Eye (tissue), 1 donor: ENCODE measurements at regions not wholly inside any gene's neighbourhood (a gene's known extent, or its start where the extent isn't known, plus 50 kb on each side); places are given as distances from the start of the nearest gene placed in this dataset.
"Not testable (repeated sequence)": the region's sequence is repeated elsewhere in the genome, so short reads cannot be mapped to it uniquely, and the experiment has no call there.

Experiments used
- DNase-seq: peaks from one replicate; pipeline ENCODE4 v3.0.0-alpha.2; 2015

DNA sequence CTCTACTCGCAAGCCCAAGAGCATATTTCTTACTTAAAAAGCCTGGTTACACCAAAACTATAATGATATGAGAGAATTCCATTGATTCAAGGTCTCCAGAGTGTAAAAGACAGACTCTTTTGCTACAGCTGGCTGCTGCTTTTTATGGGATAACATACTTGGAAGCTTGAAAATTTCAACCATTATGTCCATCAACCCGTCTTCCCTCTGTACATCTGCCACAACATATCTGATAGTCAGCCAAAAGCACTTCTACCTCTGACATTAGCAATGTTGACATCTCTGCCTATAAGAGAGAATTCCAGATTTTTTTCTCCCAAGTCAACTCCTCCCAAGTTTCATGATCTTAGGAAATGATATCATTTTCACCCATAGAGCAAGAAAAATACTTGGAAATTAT, 54.4 kb upstream of the IQCM start:
- no peak for DNase-seq

DNA sequence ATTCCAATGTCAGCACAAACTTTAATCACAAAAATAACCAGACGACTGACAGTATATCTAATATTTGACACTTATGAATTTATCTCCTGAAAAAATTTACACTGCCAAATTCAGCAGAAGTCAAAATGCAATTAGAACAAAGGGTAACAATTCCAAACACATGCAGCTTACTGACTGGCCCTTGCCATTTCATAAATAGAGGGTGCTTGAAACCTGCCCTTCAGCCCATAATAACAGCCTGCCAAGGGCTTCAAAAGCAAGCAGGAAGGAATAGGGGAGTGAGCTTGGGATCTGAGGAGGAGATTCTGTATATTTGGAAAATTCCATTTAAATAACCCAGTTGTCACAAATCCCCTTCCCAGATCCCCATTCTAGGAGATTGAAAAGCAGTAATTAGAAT, 66.1 kb upstream of the IQCM start:
- DNase-seq, result no peak

DNA sequence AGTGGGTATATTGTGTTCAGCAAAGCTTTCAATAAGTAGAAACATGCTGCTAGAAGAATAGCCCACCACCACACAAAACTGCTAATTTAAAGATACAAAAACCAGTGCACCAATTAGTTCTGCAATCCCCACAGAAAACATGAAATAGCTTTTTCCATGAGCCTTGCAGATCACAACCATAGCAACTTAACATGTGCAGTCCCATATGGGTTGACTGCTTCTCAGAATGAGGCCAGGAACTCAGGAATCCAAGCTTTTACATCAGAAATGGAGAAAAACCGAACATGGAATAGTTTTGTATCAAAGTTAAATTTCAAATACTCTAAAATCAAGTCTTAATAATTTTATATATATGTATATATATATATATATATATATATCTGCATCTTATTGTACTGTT, 66.6 kb upstream of the IQCM start:
- no peak for DNase-seq

GRCh38 chr4:149884046-149884445, 68.4 kb upstream of the IQCM start:
- DNase-seq, result no peak

DNA sequence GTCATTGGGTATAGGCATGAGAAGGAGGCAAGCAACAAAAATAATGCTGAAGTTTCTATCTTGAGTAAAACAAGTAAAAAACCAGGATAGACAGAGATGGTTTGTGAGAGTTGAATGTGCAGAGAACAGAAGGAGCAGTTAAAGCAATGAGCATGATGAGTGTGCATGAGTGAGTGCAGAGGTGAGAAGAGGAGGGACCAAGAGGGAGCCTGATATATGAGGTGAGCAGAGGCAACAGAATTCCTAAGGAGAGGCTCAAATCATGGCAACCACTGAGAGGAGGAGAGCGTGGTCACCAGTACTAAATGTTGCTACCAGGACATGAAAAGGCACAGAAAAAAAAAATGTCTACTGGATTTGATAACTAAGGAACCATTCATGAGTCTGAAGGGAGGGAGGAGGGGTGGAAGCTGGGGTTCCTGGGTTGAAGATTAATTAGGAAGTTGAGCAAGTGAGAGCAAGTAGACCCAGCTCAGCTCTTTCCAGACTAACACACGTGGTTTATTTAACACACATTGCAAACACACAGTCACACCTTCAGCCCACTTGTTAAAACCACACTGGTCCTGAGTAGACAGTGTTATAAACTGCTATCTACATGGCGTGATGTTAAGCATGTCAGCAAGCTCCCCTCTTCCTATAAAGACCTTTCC, 69.0 kb upstream of the IQCM start:
- no peak for DNase-seq

GRCh38 chr4:149885896-149886295, 70.3 kb upstream of the IQCM start:
- no peak for DNase-seq

GRCh38 chr4:149886786-149887490, 71.3 kb upstream of the IQCM start:
- no peak for DNase-seq

- no peak for DNase-seq
Measured at GRCh38 chr4:149889991-149890390, 74.3 kb upstream of the IQCM start.

DNA sequence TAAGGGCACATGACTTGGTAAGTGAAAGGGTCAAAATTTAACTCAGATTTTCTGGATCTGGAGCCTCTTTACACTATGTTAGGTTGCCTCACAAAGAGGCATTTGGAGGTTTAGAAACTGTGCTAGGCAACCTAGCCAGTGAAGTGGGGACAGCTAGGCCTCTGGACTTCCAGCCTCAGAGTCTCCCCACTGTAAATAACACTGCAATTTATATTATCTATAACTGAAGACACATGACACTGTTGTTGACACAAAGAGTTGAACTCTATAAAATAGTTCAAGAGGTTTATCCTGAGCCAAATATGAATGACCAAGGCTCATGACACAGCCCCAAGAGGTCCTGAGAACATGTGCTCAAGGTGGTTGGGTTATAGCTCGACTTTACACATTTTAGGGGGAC, 74.9 kb upstream of the IQCM start:
- DNase-seq, result no peak

- no peak for DNase-seq
Measured at GRCh38 chr4:149891426-149891825, 75.8 kb upstream of the IQCM start.

DNA sequence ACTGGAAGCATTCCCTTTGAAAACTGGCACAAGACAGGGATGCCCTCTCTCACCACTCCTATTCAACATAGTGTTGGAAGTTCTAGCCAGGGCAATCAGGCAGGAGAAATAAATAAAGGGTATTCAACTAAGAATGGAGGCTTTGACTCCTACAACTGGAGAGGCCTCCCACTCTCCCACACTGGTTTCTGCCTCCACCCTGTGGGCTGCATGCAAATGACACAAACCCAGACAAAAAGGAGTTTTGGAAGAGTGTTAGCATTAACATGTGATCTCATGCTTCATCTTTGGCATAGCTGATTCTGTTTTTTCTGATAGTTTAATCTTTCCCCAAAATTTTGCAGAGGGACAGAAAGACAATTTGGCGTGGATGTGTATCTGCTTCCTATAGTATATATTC, 80.8 kb upstream of the IQCM start:
- no peak for DNase-seq

GRCh38 chr4:149897783-149898182, 82.1 kb upstream of the IQCM start:
- no peak for DNase-seq

DNA sequence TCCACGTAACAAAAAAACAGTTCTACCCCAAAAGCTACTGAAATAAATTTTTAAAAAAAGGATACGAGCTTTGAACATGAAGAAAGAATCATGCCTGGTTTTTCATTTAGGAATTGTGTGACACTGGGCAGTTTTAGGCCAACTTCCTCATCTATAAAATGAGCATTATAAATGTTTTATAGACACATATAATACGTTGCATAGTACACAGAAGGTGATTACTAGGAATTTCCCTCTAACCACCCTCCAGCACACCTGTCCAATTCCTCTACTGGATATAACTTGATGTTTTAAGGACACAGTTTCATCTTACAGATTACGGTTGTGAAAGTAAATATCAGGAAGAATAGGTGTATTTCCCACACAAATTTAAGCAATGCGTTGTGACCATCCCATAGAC, 85.5 kb upstream of the IQCM start:
- no peak for DNase-seq

DNA sequence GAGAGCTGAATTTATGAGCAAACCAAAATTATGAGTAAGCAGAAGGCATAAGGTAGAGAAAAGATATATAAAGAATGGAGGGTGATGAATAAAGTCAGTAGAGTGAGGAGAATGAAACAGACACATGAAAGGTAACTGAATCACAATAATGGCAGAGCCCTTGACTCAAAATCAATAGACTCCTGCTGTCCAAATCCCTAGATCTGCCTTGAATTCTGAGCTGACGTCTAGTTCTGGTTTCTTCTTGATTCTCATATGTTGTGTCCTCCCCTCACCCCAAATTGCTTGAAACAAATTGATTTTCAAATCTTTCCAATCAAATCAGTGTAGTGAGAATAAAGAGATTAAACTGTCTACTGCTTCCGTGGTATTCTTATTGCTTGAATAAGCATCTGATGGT, 86.6 kb upstream of the IQCM start:
- DNase-seq, result peak; percentile 65

GRCh38 chr4:149910177-149910576, 94.5 kb upstream of the IQCM start:
- no peak for DNase-seq

DNA sequence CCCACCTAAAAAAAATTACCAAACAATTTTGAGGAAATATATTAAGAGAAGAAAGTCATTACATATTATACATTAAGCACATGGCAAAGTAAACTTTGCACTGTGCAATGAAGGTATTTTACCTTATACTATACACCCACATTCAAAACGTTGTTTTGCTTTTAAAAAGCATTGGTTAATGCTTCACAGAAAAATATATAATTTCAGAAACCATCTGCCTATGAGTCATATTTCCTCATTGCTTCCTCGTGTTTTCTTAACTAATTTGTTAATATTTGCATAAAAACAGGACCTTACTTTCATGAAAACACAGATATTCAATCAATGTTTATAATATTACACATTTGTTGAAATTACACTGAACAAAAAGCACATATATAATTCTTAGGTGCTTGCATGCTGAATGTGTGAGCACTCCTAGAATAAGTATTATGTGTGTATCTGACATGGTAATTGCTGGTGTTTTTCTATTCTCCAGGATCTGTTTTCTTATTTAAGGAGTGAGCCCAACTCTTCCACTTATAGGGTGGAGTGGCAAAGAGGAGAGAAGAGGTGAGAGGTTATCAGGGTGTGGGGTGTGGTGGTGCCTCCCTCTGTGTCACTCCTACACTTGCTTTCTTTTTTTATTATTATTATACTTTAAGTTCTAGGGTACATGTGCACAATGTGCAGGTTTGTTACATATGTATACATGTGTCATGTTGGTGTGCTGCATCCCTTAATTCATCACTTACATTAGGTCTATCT, 95.1 kb upstream of the IQCM start:
- no peak for DNase-seq

DNA sequence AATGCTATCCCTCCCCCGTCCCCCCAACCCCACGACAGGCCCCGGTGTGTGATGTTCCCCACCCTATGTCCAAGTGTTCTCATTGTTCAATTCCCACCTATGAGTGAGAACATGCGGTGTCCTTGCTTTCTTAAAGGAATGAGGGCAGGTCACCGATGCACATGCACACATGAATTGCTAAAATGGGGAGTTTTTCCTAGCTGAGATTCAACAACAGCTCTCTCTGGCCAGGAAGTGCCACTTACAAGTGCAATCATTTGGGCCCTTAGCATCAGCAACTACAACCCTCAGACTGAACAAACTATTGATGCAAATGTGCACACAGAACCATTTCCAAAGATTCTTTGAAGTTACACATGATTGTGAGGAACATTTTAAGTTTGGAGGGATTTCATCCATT, 95.7 kb upstream of the IQCM start:
- DNase-seq, result no peak

GRCh38 chr4:149912000-149912399, 96.4 kb upstream of the IQCM start:
- DNase-seq, result peak; percentile 42

- DNase-seq, result peak; percentile 78
Measured at GRCh38 chr4:149914119-149915115, 98.8 kb upstream of the IQCM start.

- DNase-seq, result not testable (repeated sequence)
Measured at GRCh38 chr4:149915735-149916134, 100.1 kb upstream of the IQCM start.

GRCh38 chr4:149923736-149924135, 108.1 kb upstream of the IQCM start:
- DNase-seq, result no peak

DNA sequence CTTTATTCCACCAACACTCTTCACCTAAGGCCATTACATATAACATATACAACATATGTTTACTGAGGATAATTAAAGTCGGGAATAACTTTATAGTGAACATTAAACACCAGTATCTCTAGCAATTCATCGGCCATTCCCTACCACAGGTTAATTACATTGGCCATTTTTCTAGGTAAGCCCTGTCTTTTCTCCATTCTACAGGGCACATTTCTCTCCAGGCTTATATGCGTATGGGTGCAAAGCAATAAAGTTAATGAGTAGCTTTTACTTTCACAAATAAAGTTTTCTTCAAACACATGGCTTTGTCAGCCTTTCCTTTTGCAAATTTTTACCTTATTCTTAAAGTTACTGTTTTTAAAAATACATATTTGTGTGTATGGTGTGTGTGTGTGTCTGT, 111.9 kb upstream of the IQCM start:
- DNase-seq, result no peak

- DNase-seq, result no peak
Measured at GRCh38 chr4:149928507-149928906, 112.9 kb upstream of the IQCM start.
